ENCODE measurements at regions not wholly inside any gene's neighbourhood (a gene's known extent, or its start where the extent isn't known, plus 50 kb on each side); places are given as distances from the start of the nearest gene placed in this dataset.

DNA sequence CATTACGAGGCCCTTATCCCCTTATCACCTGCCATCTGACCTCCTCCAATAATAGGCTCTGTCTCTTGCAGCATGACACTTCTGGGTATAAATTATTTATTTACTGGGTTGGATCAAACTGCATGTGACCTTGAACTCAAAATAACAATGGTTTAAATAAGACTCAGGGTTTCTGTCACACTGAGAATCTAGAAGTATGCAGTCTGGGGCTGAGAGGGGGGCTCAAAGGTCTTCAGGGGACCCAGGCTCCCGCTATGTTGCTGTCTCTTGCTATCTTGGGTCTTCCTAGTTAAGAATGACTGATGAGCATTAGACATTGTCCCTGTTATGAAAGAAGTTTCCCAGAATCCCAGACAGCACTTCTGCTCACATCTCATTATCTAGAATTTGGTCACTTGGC is 133.5 kb downstream of the URB2 start:
- TF ChIP-seq MEF2A (IDR thresholded peaks at IDR 0.05; ENCODE audit: borderline replicate concordance, low read depth) = no peak
- TF ChIP-seq, protein P1, sequence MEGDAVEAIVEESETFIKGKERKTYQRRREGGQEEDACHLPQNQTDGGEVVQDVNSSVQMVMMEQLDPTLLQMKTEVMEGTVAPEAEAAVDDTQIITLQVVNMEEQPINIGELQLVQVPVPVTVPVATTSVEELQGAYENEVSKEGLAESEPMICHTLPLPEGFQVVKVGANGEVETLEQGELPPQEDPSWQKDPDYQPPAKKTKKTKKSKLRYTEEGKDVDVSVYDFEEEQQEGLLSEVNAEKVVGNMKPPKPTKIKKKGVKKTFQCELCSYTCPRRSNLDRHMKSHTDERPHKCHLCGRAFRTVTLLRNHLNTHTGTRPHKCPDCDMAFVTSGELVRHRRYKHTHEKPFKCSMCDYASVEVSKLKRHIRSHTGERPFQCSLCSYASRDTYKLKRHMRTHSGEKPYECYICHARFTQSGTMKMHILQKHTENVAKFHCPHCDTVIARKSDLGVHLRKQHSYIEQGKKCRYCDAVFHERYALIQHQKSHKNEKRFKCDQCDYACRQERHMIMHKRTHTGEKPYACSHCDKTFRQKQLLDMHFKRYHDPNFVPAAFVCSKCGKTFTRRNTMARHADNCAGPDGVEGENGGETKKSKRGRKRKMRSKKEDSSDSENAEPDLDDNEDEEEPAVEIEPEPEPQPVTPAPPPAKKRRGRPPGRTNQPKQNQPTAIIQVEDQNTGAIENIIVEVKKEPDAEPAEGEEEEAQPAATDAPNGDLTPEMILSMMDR (IDR thresholded peaks at IDR 0.05) = no peak
- no peak for TF ChIP-seq POLR2AphosphoS5 (IDR thresholded peaks at IDR 0.05; ENCODE audit: low read depth, low read length)
- TF ChIP-seq IRF3 (IDR thresholded peaks at IDR 0.05; ENCODE audit: low read depth, low read length) = no peak
- no peak for TF ChIP-seq ZBTB33 (IDR thresholded peaks at IDR 0.05; ENCODE audit: borderline replicate concordance, low read depth)
- TF ChIP-seq TAF1 (IDR thresholded peaks at IDR 0.05; ENCODE audit: borderline replicate concordance, low read depth, low read length) = no peak
- no peak for TF ChIP-seq EZH2phosphoT487 (IDR thresholded peaks at IDR 0.05; ENCODE audit: borderline replicate concordance, low read depth)
- no peak for TF ChIP-seq MXI1 (IDR thresholded peaks at IDR 0.05; ENCODE audit: low read depth, low read length)
- TF ChIP-seq GATA2 (CRISPR knock-in tag; IDR thresholded peaks at IDR 0.05) = no peak
- no peak for TF ChIP-seq REST (IDR thresholded peaks at IDR 0.05; ENCODE audit: low read depth, low read length)
- TF ChIP-seq CHD2 (IDR thresholded peaks at IDR 0.05; ENCODE audit: low read length, partially characterized antibody) = no peak
- no peak for TF ChIP-seq GABPA (IDR thresholded peaks at IDR 0.05; ENCODE audit: low read depth)

Data from SK-N-SH (cell line).